Karpas-422 (cell line): ENCODE measurements at regions not wholly inside any gene's neighbourhood (a gene's known extent, or its start where the extent isn't known, plus 50 kb on each side); places are given as distances from the start of the nearest gene placed in this dataset.

Experiments used
- DNase-seq: peaks from one replicate; pipeline ENCODE4 v3.0.0-alpha.2; 2015
- H2AFZ ChIP-seq: fragments of 200-600 bp; sonication (generic); 2 replicates; pipeline ENCODE4 v1.6.1; 2014; ENCODE audit warnings: antibody characterized with exemption, low read length, mixed read lengths
- H3K27ac ChIP-seq: fragments of 200-600 bp; sonication (generic); 2 replicates; pipeline ENCODE4 v1.5.1; 2014; ENCODE audit warnings: mild to moderate bottlenecking, low read length, moderate library complexity
- H3K27me3 ChIP-seq: fragments of 200-600 bp; sonication (generic); 2 replicates; pipeline ENCODE4 v1.6.1; 2014; ENCODE audit warnings: low read length, mixed read lengths
- H3K36me3 ChIP-seq: fragments of 200-600 bp; sonication (generic); 2 replicates; pipeline ENCODE4 v1.6.1; 2014; ENCODE audit warnings: low read length, mixed read lengths; ENCODE audit not compliant: insufficient read depth
- H3K4me1 ChIP-seq: fragments of 200-600 bp; sonication (generic); 2 replicates; pipeline ENCODE4 v1.6.1; 2014; ENCODE audit warnings: mild to moderate bottlenecking, low read length, mixed read lengths
- H3K4me2 ChIP-seq: fragments of 200-600 bp; sonication (generic); 2 replicates; pipeline ENCODE4 v1.6.1; 2014; ENCODE audit warnings: low read length, low read depth, mild to moderate bottlenecking; ENCODE audit not compliant: poor library complexity, severe bottlenecking
- H3K4me3 ChIP-seq: fragments of 200-600 bp; sonication (generic); 2 replicates; pipeline ENCODE4 v1.5.1; 2014; ENCODE audit warnings: mild to moderate bottlenecking, antibody characterized with exemption, low read length, mixed read lengths
- H3K79me2 ChIP-seq: fragments of 200-600 bp; sonication (generic); 2 replicates; pipeline ENCODE4 v1.6.1; 2014; ENCODE audit warnings: mild to moderate bottlenecking, low read length, mixed read lengths
- H3K9ac ChIP-seq: fragments of 200-600 bp; sonication (generic); 2 replicates; pipeline ENCODE4 v1.6.0; 2014; ENCODE audit warnings: low read length
- H3K9me2 ChIP-seq: fragments of 200-600 bp; sonication (generic), shearing (Covaris generic); replicated peaks from 2 replicates; pipeline ENCODE4 v1.6.0; 2014; ENCODE audit warnings: mild to moderate bottlenecking, low read length, moderate library complexity; ENCODE audit not compliant: insufficient read depth
- H3K9me3 ChIP-seq: fragments of 300-700, 200-600 bp; sonication (generic); 2 replicates; pipeline ENCODE4 v1.6.1; 2014; ENCODE audit warnings: low read length, mixed read lengths
- H4K20me1 ChIP-seq: fragments of 200-600 bp; sonication (generic); 2 replicates; pipeline ENCODE4 v1.6.1; 2014; ENCODE audit warnings: mild to moderate bottlenecking, antibody characterized with exemption, low read length, low read depth; ENCODE audit not compliant: insufficient read depth

- Histone ChIP-seq H4K20me1 (no peaks in the 10 kb centered on the region), H3K9ac (no peak overlapping the region), H3K9me2 (no peaks in the 10 kb centered on the region), H3K9me3 (peaks cover 22% of the 10 kb centered on the region), H3K4me1 (no peaks in the 10 kb centered on the region), H3K36me3 (no peaks in the 10 kb centered on the region), H3K4me3 (no peak overlapping the region), H3K79me2 (no peaks in the 10 kb centered on the region), H3K27me3 (no peaks in the 10 kb centered on the region), H3K27ac (no peak overlapping the region), H3K4me2 (no peak overlapping the region), H2AFZ (no peak overlapping the region)
- no peak for DNase-seq
These were observed 1573.6 kb downstream of the TECRL start for GRCh38 chr4:62835631-62836030.

GRCh38 chr4:62822306-62822705 lies 1586.9 kb downstream of the TECRL start:
- Histone ChIP-seq H3K9me2 (no peaks in the 10 kb centered on the region), H3K27ac (no peak overlapping the region), H3K4me1 (no peaks in the 10 kb centered on the region), H3K9me3 (peaks cover 33% of the 10 kb centered on the region), H3K4me3 (no peak overlapping the region), H2AFZ (no peak overlapping the region), H3K27me3 (no peaks in the 10 kb centered on the region), H3K4me2 (no peak overlapping the region), H3K9ac (no peak overlapping the region), H4K20me1 (no peaks in the 10 kb centered on the region), H3K36me3 (no peaks in the 10 kb centered on the region), H3K79me2 (no peaks in the 10 kb centered on the region)
- DNase-seq: no peak

- no peak overlapping the region for H3K4me3 ChIP-seq
- H4K20me1 ChIP-seq: no peaks in the 10 kb centered on the region
- no peak overlapping the region for H2AFZ ChIP-seq
- no peaks in the 10 kb centered on the region for H3K9me2 ChIP-seq
- peaks cover 25% of the 10 kb centered on the region for H3K9me3 ChIP-seq
- no peaks in the 10 kb centered on the region for H3K36me3 ChIP-seq
- H3K4me2 ChIP-seq: no peak overlapping the region
- no peaks in the 10 kb centered on the region for H3K4me1 ChIP-seq
- no peaks in the 10 kb centered on the region for H3K79me2 ChIP-seq
- H3K9ac ChIP-seq: no peak overlapping the region
- no peaks in the 10 kb centered on the region for H3K27me3 ChIP-seq
- no peak for DNase-seq
- no peak overlapping the region for H3K27ac ChIP-seq
These were observed 1592.7 kb downstream of the TECRL start for GRCh38 chr4:62816566-62816965.

DNA sequence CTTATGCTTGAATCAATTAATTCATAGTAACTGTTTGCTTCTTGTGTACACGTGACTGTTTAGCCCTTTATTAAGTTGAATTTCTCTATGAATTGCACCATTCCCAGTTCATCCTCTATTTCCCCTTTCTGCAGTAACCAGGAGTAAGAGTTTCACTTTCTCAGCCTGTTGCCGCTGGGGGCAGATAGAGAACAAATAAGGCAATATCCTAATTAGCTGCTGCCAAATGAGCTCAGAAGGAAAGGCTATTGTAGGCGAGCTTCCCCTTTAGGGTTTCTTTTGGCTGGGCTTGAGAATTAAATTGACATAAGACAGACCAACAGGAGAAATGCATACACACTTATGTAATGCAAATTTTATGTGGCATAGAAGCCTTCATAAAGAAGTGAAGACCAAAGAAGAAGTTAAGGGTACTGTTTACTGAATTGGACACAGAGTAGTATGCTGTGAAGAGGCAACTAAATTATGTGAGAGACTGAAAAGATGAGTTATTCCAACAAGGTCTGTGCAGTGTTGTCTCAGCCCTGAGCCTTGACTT lies 1594.7 kb downstream of the TECRL start:
- H3K9me2 ChIP-seq: no peaks in the 10 kb centered on the region
- H3K4me3 ChIP-seq: no peak overlapping the region
- no peaks in the 10 kb centered on the region for H3K27me3 ChIP-seq
- no peaks in the 10 kb centered on the region for H3K79me2 ChIP-seq
- no peaks in the 10 kb centered on the region for H4K20me1 ChIP-seq
- no peak for DNase-seq
- H3K27ac ChIP-seq: no peak overlapping the region
- no peaks in the 10 kb centered on the region for H3K4me1 ChIP-seq
- no peak overlapping the region for H3K9ac ChIP-seq
- no peak overlapping the region for H2AFZ ChIP-seq
- peaks cover 25% of the 10 kb centered on the region for H3K9me3 ChIP-seq
- no peaks in the 10 kb centered on the region for H3K36me3 ChIP-seq
- H3K4me2 ChIP-seq: no peak overlapping the region

DNA sequence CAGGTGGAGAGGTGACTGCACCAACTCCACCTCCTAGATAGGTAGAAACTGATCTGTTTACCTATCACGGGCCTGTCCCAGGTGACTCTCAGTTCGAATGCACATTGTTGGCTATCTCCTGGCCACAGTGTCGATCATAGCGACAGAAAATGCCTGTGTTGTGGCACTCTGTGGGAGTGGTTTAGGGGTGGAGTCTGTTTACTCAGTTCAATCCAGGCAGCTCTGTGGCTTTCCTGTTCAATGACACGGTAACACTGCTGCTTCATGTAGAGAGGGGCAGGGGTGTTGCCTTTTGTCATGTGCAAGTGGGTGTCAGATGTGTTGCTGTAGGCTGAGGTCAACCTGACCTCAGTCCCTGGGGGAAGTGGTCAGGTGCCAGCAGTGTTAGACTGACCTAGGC lies 1602.4 kb downstream of the TECRL start:
- Histone ChIP-seq H3K9me2 (no peaks in the 10 kb centered on the region), H3K27ac (no peak overlapping the region), H3K4me2 (no peak overlapping the region), H4K20me1 (no peaks in the 10 kb centered on the region), H3K4me1 (no peaks in the 10 kb centered on the region), H3K27me3 (no peaks in the 10 kb centered on the region), H2AFZ (no peak overlapping the region), H3K79me2 (no peaks in the 10 kb centered on the region), H3K9me3 (peaks cover 11% of the 10 kb centered on the region; the same call in 1 of the 2 replicates), H3K4me3 (no peak overlapping the region), H3K9ac (no peak overlapping the region), H3K36me3 (no peaks in the 10 kb centered on the region)
- DNase-seq: no peak

DNA sequence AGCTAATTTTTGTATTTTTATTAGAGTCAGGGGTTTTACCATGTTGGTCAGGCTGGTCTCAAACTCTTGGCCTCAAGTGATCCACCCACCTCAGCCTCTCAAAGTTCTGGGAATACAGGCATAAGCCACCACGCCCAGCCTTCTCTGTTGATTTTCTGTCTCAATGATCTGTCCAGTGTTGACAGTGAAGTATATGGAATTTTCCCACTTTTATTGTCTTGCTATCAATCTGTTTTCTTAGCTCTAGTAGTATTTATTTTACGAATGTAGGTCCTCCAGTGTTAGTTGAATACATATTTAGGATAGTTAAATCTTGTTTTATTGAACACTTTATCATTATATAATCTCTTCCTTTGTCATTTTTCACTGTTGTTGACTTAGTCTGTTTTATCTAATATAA lies 1603.9 kb downstream of the ADGRL3 start:
- H3K9ac ChIP-seq: no peak overlapping the region
- H3K4me1 ChIP-seq: no peaks in the 10 kb centered on the region
- H3K27ac ChIP-seq: no peak overlapping the region
- H2AFZ ChIP-seq: no peak overlapping the region
- H3K27me3 ChIP-seq: no peaks in the 10 kb centered on the region
- H3K9me3 ChIP-seq: peaks cover 14% of the 10 kb centered on the region; the same call in 1 of the 2 replicates
- H3K4me2 ChIP-seq: no peak overlapping the region
- no peaks in the 10 kb centered on the region for H3K79me2 ChIP-seq
- no peaks in the 10 kb centered on the region for H3K9me2 ChIP-seq
- no peaks in the 10 kb centered on the region for H3K36me3 ChIP-seq
- no peak overlapping the region for H3K4me3 ChIP-seq
- no peaks in the 10 kb centered on the region for H4K20me1 ChIP-seq
- no peak for DNase-seq

GRCh38 chr4:62797221-62797620 lies 1597.1 kb downstream of the ADGRL3 start:
- no peaks in the 10 kb centered on the region for H3K79me2 ChIP-seq
- no peak for DNase-seq
- no peaks in the 10 kb centered on the region for H3K36me3 ChIP-seq
- H3K9me2 ChIP-seq: no peaks in the 10 kb centered on the region
- no peak overlapping the region for H3K4me2 ChIP-seq
- H2AFZ ChIP-seq: no peak overlapping the region
- no peak overlapping the region for H3K4me3 ChIP-seq
- H4K20me1 ChIP-seq: no peaks in the 10 kb centered on the region
- no peaks in the 10 kb centered on the region for H3K4me1 ChIP-seq
- no peaks in the 10 kb centered on the region for H3K27me3 ChIP-seq
- H3K27ac ChIP-seq: no peak overlapping the region
- H3K9ac ChIP-seq: no peak overlapping the region
- H3K9me3 ChIP-seq: peaks cover 34% of the 10 kb centered on the region; the same call in 1 of the 2 replicates

- no peaks in the 10 kb centered on the region for H3K79me2 ChIP-seq
- no peaks in the 10 kb centered on the region for H3K9me2 ChIP-seq
- no peaks in the 10 kb centered on the region for H3K27me3 ChIP-seq
- no peak overlapping the region for H3K4me3 ChIP-seq
- no peak for DNase-seq
- H3K9ac ChIP-seq: no peak overlapping the region
- H3K4me1 ChIP-seq: no peaks in the 10 kb centered on the region
- H4K20me1 ChIP-seq: no peaks in the 10 kb centered on the region
- H3K9me3 ChIP-seq: peaks cover 29% of the 10 kb centered on the region
- no peaks in the 10 kb centered on the region for H3K36me3 ChIP-seq
- no peak overlapping the region for H2AFZ ChIP-seq
- no peak overlapping the region for H3K27ac ChIP-seq
- H3K4me2 ChIP-seq: no peak overlapping the region
These were observed 1591.3 kb downstream of the ADGRL3 start for GRCh38 chr4:62791386-62791785.
